Heart right ventricle (tissue), 16 donors: ENCODE measurements at regions not wholly inside any gene's neighbourhood (a gene's known extent, or its start where the extent isn't known, plus 50 kb on each side); places are given as distances from the start of the nearest gene placed in this dataset.
"Not testable (repeated sequence)": the region's sequence is repeated elsewhere in the genome, so short reads cannot be mapped to it uniquely, and the experiment has no call there.

Source experiments
- ATAC-seq, 8 donors: fragments of 200-7000 bp; cut with Tn5 transposase; one replicate each; pipeline ENCODE4 v1.9.1; 2020; ENCODE audit warnings: mild to moderate bottlenecking in 8 of 8, moderate library complexity in 8 of 8, moderate number of reproducible peaks in 1 of 8
- DNase-seq, 2 donors: peaks; one replicate each; pipeline ENCODE4 v3.0.0-alpha.2; 2020
- H3K27ac ChIP-seq, 10 donors: fragments of 200-600 bp; sonication (generic) in 2 of 10; one replicate each; pipeline versions ENCODE4 v1.5.0 to v1.8.0; 2020 to 2022; ENCODE audit warnings: mild to moderate bottlenecking in 3 of 10
- H3K27me3 ChIP-seq, 7 donors: fragments of 200-600 bp; one replicate each; pipeline ENCODE4 v1.8.0; 2021 to 2022; ENCODE audit warnings: mild to moderate bottlenecking in 2 of 7
- H3K36me3 ChIP-seq, 9 donors: fragments of 200-600 bp; sonication (generic) in 1 of 9; one replicate each; pipeline versions ENCODE4 v1.5.0 to v1.8.0; 2020 to 2022; ENCODE audit warnings: mild to moderate bottlenecking in 2 of 9
- H3K4me1 ChIP-seq, 9 donors: fragments of 200-600 bp; sonication (generic) in 1 of 9; one replicate each; pipeline versions ENCODE4 v1.5.0 to v1.8.0; 2020 to 2022; ENCODE audit warnings: mild to moderate bottlenecking in 4 of 9
- H3K4me3 ChIP-seq, 10 donors: fragments of 200-600 bp; sonication (generic) in 2 of 10; one replicate each; pipeline versions ENCODE4 v1.5.0 to v1.8.0; 2020 to 2022; ENCODE audit warnings: mild to moderate bottlenecking in 7 of 10, moderate library complexity in 2 of 10
- H3K9me3 ChIP-seq, 11 donors: fragments of 200-600 bp in 10 of 11; sonication (generic) in 2 of 11; one replicate each; pipeline versions ENCODE4 v1.5.0 to v1.8.0; 2013 to 2022; ENCODE audit warnings: mild to moderate bottlenecking in 2 of 11, control low read depth in 1 of 11, moderate library complexity in 1 of 11
- CTCF ChIP-seq, 9 donors: fragments of 200-600 bp; sonication (generic) in 2 of 9; IDR thresholded peaks; one replicate each; pipeline versions ENCODE4 v1.5.0 to v1.8.0; 2021 to 2022; ENCODE audit warnings: antibody characterized with exemption in 9 of 9, mild to moderate bottlenecking in 5 of 9, moderate library complexity in 1 of 9
- WGBS, 2 donors: extraction: QIAGEN DNeasy Blood & Tissue Kit; methylation state at CpG; one replicate each; pipeline ENCODE4 v1.1.7; 2013; ENCODE audit warnings: inconsistent platforms in 1 of 2; 5-methylcytosine and 5-hydroxymethylcytosine counted together
- intact Hi-C, 10 donors: fragments of 100-400 bp; cut with DNase I; formaldehyde crosslinking; loops; one replicate each; pipeline versions ENCODE4 v1.11.1 to v1.14.2; 2022
- donor health status: Arrhythmogenic right ventricular cardiomyopathy.
- donor health status: ischemic (EF 13 %, LVEDD 7.1; RV severe dilation, severe dysfunction).
- donor health status: healthy with polysubstance abuse.
- donor health status: DM: no; HTN: yes; CAD: no.
- donor health status: DM: no; HTN: no; CAD: no.
- donor health status: ischemic (EF 25% LVEDD 6.9; RV normal size, moderate dysfunction).
- donor health status: ischemic (EF 25% LVEDD 5.7; RV mildly dilated, moderate dysfunction).
- donor health status: healthy.
- donor health status: DM: yes; HTN: yes; CAD: no.
- donor health status: Ischemic cardiomyopathy.
- donor health status: ischemic (EF 35%, LVEDD 5.7; RV mildly dilated, moderate dysfunction).
- donor health status: nonischemic (EF 11% LVEDD 7.7; RV severe dilation, severe dysfunction).
- donor health status: DM: yes; HTN: yes; CAD: no.
- donor health status: PGD.
- donor health status: ischemic (EF 29% LVEDD 5.4; RV normal size, mild dysfunction).
- donor health status: nonischemic (EF 23%, LVEDD 6.1; RV moderate dilation, normal function).

DNA sequence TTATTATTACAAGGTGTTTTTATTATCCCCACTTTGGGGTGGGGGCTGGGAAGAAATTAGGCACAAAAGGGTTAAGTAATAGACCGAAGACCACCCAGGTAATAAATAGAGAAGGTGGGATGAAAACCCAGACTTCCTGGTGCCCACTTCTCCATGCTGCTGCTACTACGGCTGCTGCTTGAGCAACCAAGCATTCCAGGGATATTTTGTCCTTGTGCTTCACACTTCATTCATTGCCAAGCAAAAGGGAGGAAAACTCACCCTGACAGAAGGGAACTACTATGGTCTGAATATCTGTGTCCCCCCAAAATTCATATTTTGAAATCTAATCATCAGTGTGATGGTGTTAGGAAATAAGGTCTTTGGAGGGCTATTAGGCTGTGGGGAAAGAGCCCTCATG is 470.9 kb upstream of the API5 start:
- Histone ChIP-seq H3K27ac (no peak overlapping the region), H3K4me3 (no peak overlapping the region), H3K36me3 (no peaks in the 10 kb centered on the region), H3K4me1 (no peaks in the 10 kb centered on the region), H3K27me3 (no peaks in the 10 kb centered on the region), H3K9me3 (peaks cover 0 to 4% (median 0%) of the 10 kb centered on the region in 11 donors)
- no peak for TF ChIP-seq CTCF (IDR thresholded peaks at IDR 0.05)
- intact Hi-C loops = no loop called here
- DNase-seq (no peak), ATAC-seq (no peak)
- WGBS, 2 donors = 59 to 61% methylated on average over 2 of the region's 2 CpGs

GRCh38 chr11:42841556-42841955 is 470.2 kb upstream of the API5 start:
- ATAC-seq (no peak), DNase-seq (no peak)
- H3K9me3 ChIP-seq = peaks cover 0 to 4% (median 0%) of the 10 kb centered on the region in 11 donors
- H3K36me3 ChIP-seq = no peaks in the 10 kb centered on the region
- 51 to 58% methylated on average over 5 of the region's 5 CpGs for WGBS, 2 donors
- no peaks in the 10 kb centered on the region for H3K4me1 ChIP-seq
- TF ChIP-seq CTCF (IDR thresholded peaks at IDR 0.05) = no peak
- H3K27ac ChIP-seq = no peak overlapping the region
- H3K27me3 ChIP-seq = no peaks in the 10 kb centered on the region
- H3K4me3 ChIP-seq = no peak overlapping the region
- intact Hi-C loops = no loop called here

- no peak overlapping the region for H3K27ac ChIP-seq
- H3K4me3 ChIP-seq = no peak overlapping the region
- no peaks in the 10 kb centered on the region for H3K9me3 ChIP-seq
- DNase-seq = no peak
- no peak for TF ChIP-seq CTCF (IDR thresholded peaks at IDR 0.05)
- H3K27me3 ChIP-seq = no peaks in the 10 kb centered on the region
- H3K36me3 ChIP-seq = no peaks in the 10 kb centered on the region
- 58 to 73% methylated on average over 2 of the region's 2 CpGs for WGBS, 2 donors
- ATAC-seq = no peak
- intact Hi-C loops = no loop called here
- no peaks in the 10 kb centered on the region for H3K4me1 ChIP-seq
Measured at GRCh38 chr11:42849362-42849761, 462.4 kb upstream of the API5 start.

DNA sequence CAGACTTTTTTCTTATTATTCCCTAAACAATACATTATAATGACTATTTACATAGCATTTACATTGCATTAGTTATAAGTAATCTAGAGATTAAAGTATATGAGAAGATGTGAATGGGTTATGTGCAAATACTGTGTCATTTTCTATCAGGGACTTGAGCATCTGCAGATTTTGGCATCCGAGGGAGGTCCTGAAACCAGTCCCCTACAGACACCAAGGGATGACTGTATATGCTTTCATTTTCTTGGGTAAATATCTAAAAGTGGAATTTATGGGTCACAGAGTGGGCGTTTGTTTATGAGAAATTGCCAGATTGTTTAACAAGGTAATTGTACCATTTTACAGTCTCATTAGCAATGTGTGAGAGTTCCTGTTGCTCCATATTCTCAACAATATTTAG is 454.5 kb upstream of the API5 start:
- Histone ChIP-seq H3K4me3 (no peak overlapping the region), H3K4me1 (no peaks in the 10 kb centered on the region), H3K9me3 (peaks cover 0 to 3% (median 0%) of the 10 kb centered on the region in 11 donors), H3K27me3 (no peaks in the 10 kb centered on the region), H3K36me3 (no peaks in the 10 kb centered on the region), H3K27ac (no peak overlapping the region)
- DNase-seq = no peak
- intact Hi-C loops = no loop called here
- ATAC-seq = no peak
- TF ChIP-seq CTCF (IDR thresholded peaks at IDR 0.05) = no peak
- WGBS, 2 donors = 46 to 61% methylated on average over 2 of the region's 2 CpGs

GRCh38 chr11:42870480-42870879 is 441.3 kb upstream of the API5 start:
- intact Hi-C loops = no loop called here
- TF ChIP-seq CTCF (IDR thresholded peaks at IDR 0.05) = no peak
- ATAC-seq = no peak
- Histone ChIP-seq H3K27me3 (no peaks in the 10 kb centered on the region), H3K27ac (no peak overlapping the region), H3K4me3 (no peak overlapping the region), H3K36me3 (no peaks in the 10 kb centered on the region), H3K4me1 (no peaks in the 10 kb centered on the region), H3K9me3 (no peaks in the 10 kb centered on the region)
- 55 to 74% methylated on average over 3 of the region's 3 CpGs for WGBS, 2 donors
- no peak for DNase-seq

GRCh38 chr11:42873800-42874405 is 437.9 kb upstream of the API5 start:
- ATAC-seq, intact Hi-C loops: not testable (repeated sequence)

GRCh38 chr11:42881335-42881734 is 430.5 kb upstream of the API5 start:
- H3K36me3 ChIP-seq, intact Hi-C loops, H3K4me1 ChIP-seq: not testable (repeated sequence)

More at GRCh38 chr11:42873800-42874405, 437.9 kb upstream of the API5 start:
- H3K27ac ChIP-seq, H3K36me3 ChIP-seq, H3K4me1 ChIP-seq, H3K9me3 ChIP-seq, H3K4me3 ChIP-seq, H3K27me3 ChIP-seq, DNase-seq: not testable (repeated sequence)
- 93 to 94% methylated on average over 22 to 23 of the region's 23 CpGs for whole genome bisulfite sequencing, 2 donors

More at GRCh38 chr11:42881335-42881734, 430.5 kb upstream of the API5 start:
- peaks cover 0 to 28% (median 10%) of the 10 kb centered on the region in 11 donors for H3K9me3 ChIP-seq
- H3K4me3 ChIP-seq, H3K27ac ChIP-seq, ATAC-seq, H3K27me3 ChIP-seq, DNase-seq: not testable (repeated sequence)
- 87 to 88% methylated on average over 16 to 17 of the region's 17 CpGs for WGBS, 2 donors
